GM12865 (cell line): ENCODE measurements at regions not wholly inside any gene's neighbourhood (a gene's known extent, or its start where the extent isn't known, plus 50 kb on each side); places are given as distances from the start of the nearest gene placed in this dataset.

Experiments
- DNase-seq: peaks from one replicate; pipeline ENCODE4 v3.0.0; 2010; ENCODE audit warnings: low read depth
- H3K4me3 ChIP-seq: 2 replicates; pipeline ENCODE4 v1.5.1; 2011; ENCODE audit warnings: mild to moderate bottlenecking, low read depth, low read length, control low read depth
- CTCF ChIP-seq: IDR thresholded peaks from 2 replicates; pipeline ENCODE4 v1.5.1; 2011; ENCODE audit warnings: low read length, control low read depth, low read depth, inconsistent platforms; ENCODE audit not compliant: insufficient read depth; ENCODE audit errors: missing control alignments

GRCh38 chr13:89496478-89496877 lies 1825.3 kb downstream of the SLITRK5 start:
- no peak for TF ChIP-seq CTCF
- no peak for DNase-seq
- no peak overlapping the region for H3K4me3 ChIP-seq

DNA sequence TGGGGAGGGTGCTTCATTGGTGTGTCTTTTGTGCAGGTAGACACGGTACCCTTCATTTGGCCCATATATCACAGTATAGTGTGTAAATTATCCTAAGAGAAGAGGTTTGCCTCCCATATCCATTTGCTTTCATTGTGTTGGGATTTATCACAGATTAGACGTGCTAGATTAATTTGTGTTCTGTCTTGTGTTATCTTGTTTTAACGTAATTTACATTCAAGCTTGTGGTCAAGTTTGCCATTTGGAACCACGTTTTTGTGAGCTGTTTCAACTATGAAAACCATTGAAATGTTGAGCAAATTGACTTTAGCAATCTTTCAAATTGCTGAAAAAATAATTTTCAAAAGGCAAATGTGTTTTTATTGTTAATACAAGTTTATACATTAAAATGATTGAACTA lies 1826.5 kb downstream of the SLITRK5 start:
- H3K4me3 ChIP-seq: no peak overlapping the region

GRCh38 chr13:89502286-89502685 lies 1831.1 kb downstream of the SLITRK5 start:
- no peak for TF ChIP-seq CTCF
- no peak overlapping the region for H3K4me3 ChIP-seq
- no peak for DNase-seq

More for the DNA sequence above, 1826.5 kb downstream of the SLITRK5 start:
- no peak for TF ChIP-seq CTCF
- DNase-seq: no peak

- TF ChIP-seq CTCF: no peak
- no peak overlapping the region for H3K4me3 ChIP-seq
- no peak for DNase-seq
Measured at GRCh38 chr13:89514534-89515312, 1832.8 kb upstream of the MIR17HG start.

- H3K4me3 ChIP-seq: no peak overlapping the region
- no peak for DNase-seq
- no peak for TF ChIP-seq CTCF
Measured at GRCh38 chr13:89515948-89516347, 1831.5 kb upstream of the MIR17HG start.

DNA sequence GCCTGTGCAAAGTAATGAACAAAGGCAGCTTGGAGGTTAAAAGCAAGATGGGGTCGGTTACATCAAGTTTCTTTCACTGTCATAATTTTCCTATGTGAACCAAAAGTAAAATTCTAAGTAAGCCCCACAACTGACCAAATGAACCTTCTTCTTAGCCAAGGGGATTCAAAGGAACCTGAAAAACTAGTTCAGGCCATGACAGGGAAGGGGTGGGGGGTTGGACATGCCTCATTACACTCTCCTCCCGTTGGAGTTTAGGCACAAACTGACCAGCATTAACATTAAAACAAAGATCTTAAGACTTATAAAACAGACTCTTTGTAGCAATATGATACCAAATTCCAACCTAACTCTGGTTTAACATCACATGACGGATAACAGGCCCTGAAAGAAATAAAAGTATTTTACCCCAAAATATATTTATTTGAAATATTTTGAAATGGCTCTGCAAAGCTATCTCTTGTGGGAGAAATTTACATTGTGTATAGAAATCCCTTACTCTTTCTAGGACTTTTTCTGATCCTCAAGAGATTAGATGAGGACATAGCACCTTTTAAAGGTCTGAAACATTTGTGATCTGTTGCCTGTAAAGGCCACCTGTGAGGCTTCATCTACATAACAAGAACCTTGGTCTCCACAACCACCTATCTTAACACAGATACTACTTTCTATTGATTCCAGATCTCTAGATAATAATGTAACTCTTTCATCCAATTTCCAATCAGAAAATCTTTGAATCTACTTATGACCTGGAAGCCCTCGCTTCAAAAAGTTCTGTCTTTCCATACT lies 1829.0 kb upstream of the MIR17HG start:
- H3K4me3 ChIP-seq: no peak overlapping the region
- DNase-seq: no peak
- TF ChIP-seq CTCF: no peak
